ENCODE measurements at regions not wholly inside any gene's neighbourhood (a gene's known extent, or its start where the extent isn't known, plus 50 kb on each side); places are given as distances from the start of the nearest gene placed in this dataset.

DNA sequence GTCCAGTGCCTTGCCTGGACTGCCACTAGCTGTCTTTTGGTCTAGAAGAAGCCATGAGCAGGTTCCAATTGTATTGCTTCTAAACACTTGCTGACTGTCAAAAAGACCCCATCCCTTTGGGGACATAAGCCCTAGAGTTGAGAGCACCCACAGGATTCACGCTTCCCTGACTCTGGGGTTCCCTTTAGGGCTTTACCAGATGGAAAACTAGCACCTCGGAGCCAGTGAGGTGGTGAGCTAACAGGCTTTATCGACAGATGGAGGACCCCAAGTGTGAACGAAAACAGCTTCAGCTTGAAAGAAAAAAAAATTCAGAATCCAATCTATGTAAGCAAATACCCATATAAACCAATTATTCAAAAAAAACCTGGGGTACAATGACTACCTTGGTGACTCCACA, 90.8 kb downstream of the NAA11 start:
- Histone ChIP-seq H3K36me3 (no peaks in the 10 kb centered on the region), H3K4me3 (no peak overlapping the region), H3K4me1 (no peaks in the 10 kb centered on the region), H3K27ac (no peak overlapping the region), H3K9me3 (no peaks in the 10 kb centered on the region), H3K27me3 (no peaks in the 10 kb centered on the region)
- no peak for TF ChIP-seq POLR2A (IDR thresholded peaks at IDR 0.05)
- no peak for DNase-seq (ENCODE audit: low spot score in 2 of 2)
- 93% methylated on average over 4 of the region's 4 CpGs for whole genome bisulfite sequencing

DNA sequence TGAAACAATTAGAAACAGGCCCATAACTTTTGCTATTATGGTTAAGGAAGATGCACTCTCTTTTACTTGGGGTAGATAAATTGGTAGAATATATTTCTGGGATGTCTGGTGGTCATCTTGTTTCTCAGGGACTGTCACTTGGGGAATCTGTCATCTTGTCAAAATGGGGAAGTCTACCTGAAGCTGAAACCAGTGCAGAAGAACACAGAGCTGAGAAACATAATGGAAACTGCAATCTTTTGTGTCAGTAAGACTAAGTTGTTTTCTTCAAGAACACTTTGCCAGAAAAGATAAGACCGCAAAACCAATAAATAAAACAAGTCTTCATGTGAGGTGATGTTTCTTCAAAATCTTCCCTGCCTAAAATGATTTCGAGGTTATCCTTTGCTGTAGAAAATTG, 92.0 kb downstream of the NAA11 start:
- Histone ChIP-seq H3K27ac (no peak overlapping the region), H3K4me3 (no peak overlapping the region), H3K27me3 (no peaks in the 10 kb centered on the region), H3K9me3 (no peaks in the 10 kb centered on the region), H3K36me3 (no peaks in the 10 kb centered on the region), H3K4me1 (no peaks in the 10 kb centered on the region)
- DNase-seq (ENCODE audit: low spot score in 2 of 2), result no peak
- TF ChIP-seq POLR2A (IDR thresholded peaks at IDR 0.05), result no peak
- TF ChIP-seq, protein P1, sequence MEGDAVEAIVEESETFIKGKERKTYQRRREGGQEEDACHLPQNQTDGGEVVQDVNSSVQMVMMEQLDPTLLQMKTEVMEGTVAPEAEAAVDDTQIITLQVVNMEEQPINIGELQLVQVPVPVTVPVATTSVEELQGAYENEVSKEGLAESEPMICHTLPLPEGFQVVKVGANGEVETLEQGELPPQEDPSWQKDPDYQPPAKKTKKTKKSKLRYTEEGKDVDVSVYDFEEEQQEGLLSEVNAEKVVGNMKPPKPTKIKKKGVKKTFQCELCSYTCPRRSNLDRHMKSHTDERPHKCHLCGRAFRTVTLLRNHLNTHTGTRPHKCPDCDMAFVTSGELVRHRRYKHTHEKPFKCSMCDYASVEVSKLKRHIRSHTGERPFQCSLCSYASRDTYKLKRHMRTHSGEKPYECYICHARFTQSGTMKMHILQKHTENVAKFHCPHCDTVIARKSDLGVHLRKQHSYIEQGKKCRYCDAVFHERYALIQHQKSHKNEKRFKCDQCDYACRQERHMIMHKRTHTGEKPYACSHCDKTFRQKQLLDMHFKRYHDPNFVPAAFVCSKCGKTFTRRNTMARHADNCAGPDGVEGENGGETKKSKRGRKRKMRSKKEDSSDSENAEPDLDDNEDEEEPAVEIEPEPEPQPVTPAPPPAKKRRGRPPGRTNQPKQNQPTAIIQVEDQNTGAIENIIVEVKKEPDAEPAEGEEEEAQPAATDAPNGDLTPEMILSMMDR (IDR thresholded peaks at IDR 0.05), result no peak
- no peak for TF ChIP-seq EP300 (IDR thresholded peaks at IDR 0.05)
- TF ChIP-seq POLR2AphosphoS5 (IDR thresholded peaks at IDR 0.05), result no peak
- WGBS, result 82% methylated on average over 2 of the region's 2 CpGs

- no peaks in the 10 kb centered on the region for H3K27me3 ChIP-seq
- H3K36me3 ChIP-seq, result no peaks in the 10 kb centered on the region
- H3K27ac ChIP-seq, result no peak overlapping the region
- no peak overlapping the region for H3K4me3 ChIP-seq
- H3K4me1 ChIP-seq, result no peaks in the 10 kb centered on the region
- no peak for DNase-seq (ENCODE audit: low spot score in 2 of 2)
- H3K9me3 ChIP-seq, result no peaks in the 10 kb centered on the region
- TF ChIP-seq, protein P1 (IDR thresholded peaks at IDR 0.05), result no peak
Measured at GRCh38 chr4:79232540-79232939, 93.3 kb downstream of the NAA11 start.

- WGBS, result 41% methylated on average over 2 of the region's 2 CpGs
- Histone ChIP-seq H3K27me3 (no peaks in the 10 kb centered on the region), H3K4me1 (no peaks in the 10 kb centered on the region), H3K36me3 (no peaks in the 10 kb centered on the region), H3K27ac (no peak overlapping the region), H3K9me3 (no peaks in the 10 kb centered on the region), H3K4me3 (no peak overlapping the region)
- TF ChIP-seq EP300 (IDR thresholded peaks at IDR 0.05) (no peak), POLR2AphosphoS5 (IDR thresholded peaks at IDR 0.05) (no peak), POLR2A (IDR thresholded peaks at IDR 0.05) (no peak)
- TF ChIP-seq, protein P1 (IDR thresholded peaks at IDR 0.05), result no peak
- no peak for DNase-seq (ENCODE audit: low spot score in 2 of 2)
Measured at GRCh38 chr4:79227860-79228259, 98.0 kb downstream of the NAA11 start.

DNA sequence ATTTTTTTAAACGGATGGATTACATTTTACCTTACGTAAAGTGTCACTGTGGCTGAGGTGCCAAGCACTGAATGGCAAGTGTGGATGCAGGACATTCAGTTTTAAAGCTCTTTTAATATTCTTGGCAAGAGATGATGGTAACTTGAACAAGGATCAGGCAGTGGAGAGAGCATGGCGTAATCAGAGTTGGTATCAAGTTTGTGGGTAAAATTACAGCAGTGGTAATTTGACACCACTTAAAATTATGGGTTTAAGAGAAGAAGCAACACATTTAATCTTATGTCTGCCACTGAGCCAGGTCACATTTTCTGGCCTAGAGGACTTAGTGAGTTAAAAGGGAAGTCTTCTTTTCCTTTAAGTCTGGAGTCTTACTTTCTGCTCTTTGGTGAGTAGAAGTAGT, 100.5 kb downstream of the NAA11 start:
- DNase-seq (ENCODE audit: low spot score in 2 of 2), result no peak
- TF ChIP-seq EP300 (IDR thresholded peaks at IDR 0.05) (no peak), POLR2AphosphoS5 (IDR thresholded peaks at IDR 0.05) (no peak), POLR2A (IDR thresholded peaks at IDR 0.05) (no peak)
- TF ChIP-seq, protein P1 (IDR thresholded peaks at IDR 0.05), result no peak
- Histone ChIP-seq H3K27me3 (no peaks in the 10 kb centered on the region), H3K4me3 (no peak overlapping the region), H3K36me3 (no peaks in the 10 kb centered on the region), H3K9me3 (no peaks in the 10 kb centered on the region), H3K27ac (no peak overlapping the region), H3K4me1 (no peaks in the 10 kb centered on the region)
- WGBS, result 31% methylated on average over 3 of the region's 3 CpGs

- 87% methylated on average over 2 of the region's 2 CpGs for WGBS
- Histone ChIP-seq H3K27me3 (no peaks in the 10 kb centered on the region), H3K4me3 (no peak overlapping the region), H3K9me3 (no peaks in the 10 kb centered on the region), H3K36me3 (no peaks in the 10 kb centered on the region), H3K27ac (no peak overlapping the region), H3K4me1 (no peaks in the 10 kb centered on the region)
- TF ChIP-seq POLR2A (IDR thresholded peaks at IDR 0.05) (no peak), POLR2AphosphoS5 (IDR thresholded peaks at IDR 0.05) (no peak), EP300 (IDR thresholded peaks at IDR 0.05) (no peak)
- TF ChIP-seq, protein P1 (IDR thresholded peaks at IDR 0.05), result no peak
- no peak for DNase-seq (ENCODE audit: low spot score in 2 of 2)
Measured at GRCh38 chr4:79224777-79225104, 101.1 kb downstream of the NAA11 start.
